ENCODE measurements at regions not wholly inside any gene's neighbourhood (a gene's known extent, or its start where the extent isn't known, plus 50 kb on each side); places are given as distances from the start of the nearest gene placed in this dataset.

GRCh38 chr10:3944591-3944990 is 159.6 kb upstream of the KLF6 start:
- POLR2A ChIA-PET, result interaction anchor here (0.7 kb wide), 1 partner anchor 78 kb away, joined by 3 read pairs; no protein-coding TSS in a partner anchor
- Histone ChIP-seq H3K4me1 (ENCODE audit: control insufficient read depth in 2 of 2, insufficient read depth in 2 of 2, low read length in 2 of 2) (no peaks in the 10 kb centered on the region), H3K9ac (ENCODE audit: low read length) (no peak overlapping the region), H3K4me2 (replicated peaks; ENCODE audit: low read depth, low read length, poor library complexity, severe bottlenecking) (no peak overlapping the region), H4K20me1 (ENCODE audit: control insufficient read depth, insufficient read depth, low read length, poor library complexity, severe bottlenecking) (no peaks in the 10 kb centered on the region), H2AFZ (ENCODE audit: insufficient read depth, low read depth, low read length, poor library complexity, severe bottlenecking) (no peak overlapping the region), H3K9me3 (ENCODE audit: control extremely low read depth in 1 of 3, control insufficient read depth in 2 of 3, insufficient read depth in 1 of 3, low read length in 2 of 3) (peaks cover 0 to 7% (median 0%) of the 10 kb centered on the region in 3 donors), H3K36me3 (replicated peaks in 1 of 2; ENCODE audit: control extremely low read depth in 1 of 2, control insufficient read depth in 1 of 2, extremely low read depth in 1 of 2, insufficient read depth in 2 of 2, low read length in 1 of 2) (no peaks in the 10 kb centered on the region), H3K27ac (ENCODE audit: low read length in 2 of 2) (no peak overlapping the region), H3K27me3 (replicated peaks in 1 of 4; ENCODE audit: control extremely low read depth in 1 of 4, control insufficient read depth in 3 of 4, insufficient read depth in 4 of 4, low read length in 3 of 4) (peaks cover 0 to 2% (median 0%) of the 10 kb centered on the region in 4 experiments), H3K79me2 (ENCODE audit: control insufficient read depth, insufficient read depth, low read length) (no peaks in the 10 kb centered on the region), H3K4me3 (ENCODE audit: control extremely low read depth in 1 of 5, extremely low read depth in 1 of 5, insufficient read depth in 1 of 5, low read depth in 2 of 5, low read length in 4 of 5) (no peak overlapping the region)
- WGBS (ENCODE audit: insufficient coverage), result no CpG with 5 or more reads among the region's 2 CpGs
- CTCF ChIA-PET, result interaction anchor here (0.6 to 1.2 kb wide), 2 partner anchors 10 to 180 kb away, joined by 3 to 5 read pairs; no protein-coding TSS in a partner anchor
- no peaks in the 10 kb centered on the region for H3K27me3 Mint-ChIP-seq
- no peak overlapping the region for H3K4me3 Mint-ChIP-seq
- H3K4me1 Mint-ChIP-seq, result peaks cover 3% of the 10 kb centered on the region
- DNase-seq (no peak), ATAC-seq (ENCODE audit: low read depth) (no peak)
- TF ChIP-seq EZH2 (IDR thresholded peaks at IDR 0.05; ENCODE audit: borderline replicate concordance, insufficient read depth, low read depth, low read length, poor library complexity, severe bottlenecking), result no peak
- H3K9me3 Mint-ChIP-seq (ENCODE audit: insufficient read depth), result no peaks in the 10 kb centered on the region
- intact Hi-C loops (cut with micrococcal nuclease), result no loop called here
- no peak overlapping the region for H3K27ac Mint-ChIP-seq

DNA sequence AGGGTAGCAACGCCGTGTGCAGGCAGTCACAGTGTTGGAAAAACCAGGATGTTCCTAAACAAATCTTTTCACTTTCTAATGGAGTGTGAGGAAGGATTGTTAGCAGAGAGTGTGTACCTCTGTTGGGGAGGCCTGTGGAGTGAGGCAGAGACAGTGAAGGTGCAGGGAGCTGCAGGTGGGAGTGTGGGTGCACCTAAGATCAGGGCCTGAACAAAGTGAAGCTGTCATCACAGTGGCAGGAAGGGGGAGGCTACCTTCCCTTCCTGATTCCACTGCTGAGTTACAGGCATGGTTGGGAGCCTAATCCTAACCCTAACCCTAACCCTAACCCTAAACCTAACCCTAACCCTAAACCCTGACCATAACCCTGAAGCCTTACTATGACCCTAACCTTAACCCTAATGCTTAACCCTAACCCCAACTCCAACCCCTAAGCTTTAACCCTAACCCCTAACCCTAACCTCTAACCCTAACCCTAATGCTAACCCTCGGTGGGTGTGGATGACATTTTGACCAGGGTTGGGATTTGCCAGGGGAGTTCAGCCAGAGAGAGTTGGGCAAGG is 158.8 kb upstream of the KLF6 start:
- Histone ChIP-seq H3K4me1 (ENCODE audit: control insufficient read depth in 2 of 2, insufficient read depth in 2 of 2, low read length in 2 of 2) (no peaks in the 10 kb centered on the region), H3K27me3 (replicated peaks in 1 of 4; ENCODE audit: control extremely low read depth in 1 of 4, control insufficient read depth in 3 of 4, insufficient read depth in 4 of 4, low read length in 3 of 4) (peaks cover 0 to 2% (median 0%) of the 10 kb centered on the region in 4 experiments), H3K9ac (ENCODE audit: low read length) (no peak overlapping the region), H2AFZ (ENCODE audit: insufficient read depth, low read depth, low read length, poor library complexity, severe bottlenecking) (no peak overlapping the region), H3K79me2 (ENCODE audit: control insufficient read depth, insufficient read depth, low read length) (no peaks in the 10 kb centered on the region), H3K27ac (ENCODE audit: low read length in 2 of 2) (no peak overlapping the region), H3K9me3 (ENCODE audit: control extremely low read depth in 1 of 3, control insufficient read depth in 2 of 3, insufficient read depth in 1 of 3, low read length in 2 of 3) (peaks cover 0 to 11% (median 0%) of the 10 kb centered on the region in 3 donors), H4K20me1 (ENCODE audit: control insufficient read depth, insufficient read depth, low read length, poor library complexity, severe bottlenecking) (no peaks in the 10 kb centered on the region), H3K4me3 (ENCODE audit: control extremely low read depth in 1 of 5, extremely low read depth in 1 of 5, insufficient read depth in 1 of 5, low read depth in 2 of 5, low read length in 4 of 5) (no peak overlapping the region), H3K4me2 (replicated peaks; ENCODE audit: low read depth, low read length, poor library complexity, severe bottlenecking) (no peak overlapping the region), H3K36me3 (replicated peaks in 1 of 2; ENCODE audit: control extremely low read depth in 1 of 2, control insufficient read depth in 1 of 2, extremely low read depth in 1 of 2, insufficient read depth in 2 of 2, low read length in 1 of 2) (no peaks in the 10 kb centered on the region)
- 95% methylated on average over 2 of the region's 3 CpGs for WGBS (ENCODE audit: insufficient coverage)
- no peaks in the 10 kb centered on the region for H3K27me3 Mint-ChIP-seq
- H3K9me3 Mint-ChIP-seq (ENCODE audit: insufficient read depth), result no peaks in the 10 kb centered on the region
- TF ChIP-seq CTCF (IDR thresholded peaks at IDR 0.05) (no peak), EZH2 (IDR thresholded peaks at IDR 0.05; ENCODE audit: borderline replicate concordance, insufficient read depth, low read depth, low read length, poor library complexity, severe bottlenecking) (no peak)
- intact Hi-C loops (cut with micrococcal nuclease), result no loop called here
- H3K4me1 Mint-ChIP-seq, result peaks cover under 1% of the 10 kb centered on the region
- H3K27ac Mint-ChIP-seq, result no peak overlapping the region
- ATAC-seq (ENCODE audit: low read depth) (no peak), DNase-seq (no peak)
- H3K4me3 Mint-ChIP-seq, result no peak overlapping the region
- CTCF ChIA-PET, result no interaction called here
- POLR2A ChIA-PET, result no interaction called here

All from B cell (primary cell).